ENCODE measurements at regions not wholly inside any gene's neighbourhood (a gene's known extent, or its start where the extent isn't known, plus 50 kb on each side); places are given as distances from the start of the nearest gene placed in this dataset.
"Not testable (repeated sequence)": the region's sequence is repeated elsewhere in the genome, so short reads cannot be mapped to it uniquely, and the experiment has no call there.

DNA sequence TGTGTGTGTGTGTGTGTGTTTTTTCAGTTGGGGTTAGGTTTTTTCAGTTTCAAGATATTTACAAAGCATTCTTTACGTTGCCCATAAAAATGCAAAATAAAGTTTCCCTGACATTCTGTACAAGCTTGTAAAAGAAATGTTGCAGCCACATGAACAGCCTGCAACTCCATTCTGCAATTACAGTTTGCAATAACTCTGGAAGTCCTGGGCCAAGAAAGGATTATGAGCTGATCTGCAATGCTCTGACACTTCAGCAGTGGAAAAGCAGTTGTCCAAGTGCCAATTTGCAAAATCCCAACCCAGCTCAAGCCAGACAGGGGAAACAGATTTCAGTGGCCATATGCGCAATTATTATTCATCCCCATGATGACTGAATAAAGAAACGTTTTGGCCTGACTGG is 322.1 kb downstream of the MEX3B start:
- Histone ChIP-seq H3K4ac (ENCODE audit: low read depth, low read length) (no peak overlapping the region), H3K27ac (ENCODE audit: low read depth, low read length) (no peak overlapping the region), H2AFZ (ENCODE audit: insufficient read depth, low read length, poor library complexity) (no peak overlapping the region), H3K18ac (ENCODE audit: low read length) (no peak overlapping the region), H3K79me2 (ENCODE audit: control insufficient read depth, insufficient read depth, low read length, poor library complexity) (no peaks in the 10 kb centered on the region), H3K9me3 (ENCODE audit: insufficient read depth, low read depth, low read length) (peaks cover 5% of the 10 kb centered on the region), H3K23ac (ENCODE audit: low read length) (no peak overlapping the region), H3K9ac (ENCODE audit: low read length) (no peak overlapping the region), H3K4me3 (ENCODE audit: low read depth, low read length) (no peak overlapping the region), H4K91ac (ENCODE audit: low read depth, low read length) (no peak overlapping the region), H2BK120ac (ENCODE audit: insufficient read depth, low read length, poor library complexity) (no peak overlapping the region), H3K4me2 (ENCODE audit: low read length) (no peak overlapping the region), H3K4me1 (ENCODE audit: control insufficient read depth in 1 of 2, insufficient read depth in 2 of 2, low read length in 2 of 2) (no peaks in the 10 kb centered on the region), H2AK5ac (ENCODE audit: low read length) (no peak overlapping the region), H3K36me3 (ENCODE audit: control insufficient read depth in 1 of 2, insufficient read depth in 2 of 2, low read length in 2 of 2) (no peaks in the 10 kb centered on the region), H3K27me3 (ENCODE audit: insufficient read depth, low read length) (no peaks in the 10 kb centered on the region), H2BK5ac (ENCODE audit: low read depth, low read length, poor library complexity) (no peak overlapping the region), H3K14ac (ENCODE audit: low read length) (no peak overlapping the region), H4K12ac (ENCODE audit: low read depth, low read length) (no peak overlapping the region), H2BK12ac (ENCODE audit: low read length) (no peak overlapping the region), H3K79me1 (ENCODE audit: low read length) (no peaks in the 10 kb centered on the region), H4K8ac (ENCODE audit: low read depth, low read length) (no peak overlapping the region)
- no peak for DNase-seq
- WGBS (ENCODE audit: extremely low coverage, insufficient coverage, insufficient read length): no CpG with 5 or more reads among the region's 3 CpGs

DNA sequence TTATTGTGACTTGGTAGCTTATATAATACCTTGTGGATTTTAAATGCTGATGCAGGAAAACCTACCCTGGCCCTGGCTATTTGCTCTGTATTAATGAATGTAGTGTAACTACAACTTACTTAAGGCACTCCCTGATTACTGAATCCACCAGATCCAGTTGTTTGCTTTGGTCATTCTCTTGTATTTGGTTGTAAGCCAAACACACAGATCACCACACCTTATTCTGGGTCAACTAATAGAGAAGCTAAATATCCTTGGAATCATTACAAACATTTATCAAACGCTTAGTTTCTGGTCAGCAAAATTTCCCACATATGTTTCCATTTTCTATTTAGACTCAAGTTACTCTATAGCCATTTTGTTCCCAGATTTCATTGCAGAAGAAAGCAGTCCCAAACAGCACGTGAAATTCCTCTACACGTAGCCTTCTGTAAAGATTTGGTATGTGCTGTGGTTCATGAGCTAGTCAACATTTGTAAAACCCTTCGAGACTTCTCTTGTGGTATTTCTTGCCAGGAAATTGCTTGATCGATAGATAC is 322.6 kb downstream of the MEX3B start:
- no peak overlapping the region for H2AK5ac ChIP-seq (ENCODE audit: low read length)
- no peak overlapping the region for H3K4me3 ChIP-seq (ENCODE audit: low read depth, low read length)
- H3K23ac ChIP-seq (ENCODE audit: low read length): no peak overlapping the region
- no peak overlapping the region for H3K27ac ChIP-seq (ENCODE audit: low read depth, low read length)
- no peak overlapping the region for H2BK5ac ChIP-seq (ENCODE audit: low read depth, low read length, poor library complexity)
- H3K79me2 ChIP-seq (ENCODE audit: control insufficient read depth, insufficient read depth, low read length, poor library complexity): no peaks in the 10 kb centered on the region
- H3K18ac ChIP-seq (ENCODE audit: low read length): no peak overlapping the region
- H3K9ac ChIP-seq (ENCODE audit: low read length): no peak overlapping the region
- H2BK12ac ChIP-seq (ENCODE audit: low read length): no peak overlapping the region
- H3K9me3 ChIP-seq (ENCODE audit: insufficient read depth, low read depth, low read length): peaks cover 5% of the 10 kb centered on the region
- no peak overlapping the region for H2BK120ac ChIP-seq (ENCODE audit: insufficient read depth, low read length, poor library complexity)
- H3K4me2 ChIP-seq (ENCODE audit: low read length): no peak overlapping the region
- no peak overlapping the region for H4K91ac ChIP-seq (ENCODE audit: low read depth, low read length)
- DNase-seq: no peak
- H3K14ac ChIP-seq (ENCODE audit: low read length): no peak overlapping the region
- H3K27me3 ChIP-seq (ENCODE audit: insufficient read depth, low read length): no peaks in the 10 kb centered on the region
- H4K8ac ChIP-seq (ENCODE audit: low read depth, low read length): no peak overlapping the region
- H3K79me1 ChIP-seq (ENCODE audit: low read length): no peaks in the 10 kb centered on the region
- no CpG with 5 or more reads among the region's 5 CpGs for WGBS (ENCODE audit: extremely low coverage, insufficient coverage, insufficient read length)
- H2AFZ ChIP-seq (ENCODE audit: insufficient read depth, low read length, poor library complexity): no peak overlapping the region
- no peak overlapping the region for H4K12ac ChIP-seq (ENCODE audit: low read depth, low read length)
- H3K36me3 ChIP-seq (ENCODE audit: control insufficient read depth in 1 of 2, insufficient read depth in 2 of 2, low read length in 2 of 2): no peaks in the 10 kb centered on the region
- no peaks in the 10 kb centered on the region for H3K4me1 ChIP-seq (ENCODE audit: control insufficient read depth in 1 of 2, insufficient read depth in 2 of 2, low read length in 2 of 2)
- H3K4ac ChIP-seq (ENCODE audit: low read depth, low read length): no peak overlapping the region

DNA sequence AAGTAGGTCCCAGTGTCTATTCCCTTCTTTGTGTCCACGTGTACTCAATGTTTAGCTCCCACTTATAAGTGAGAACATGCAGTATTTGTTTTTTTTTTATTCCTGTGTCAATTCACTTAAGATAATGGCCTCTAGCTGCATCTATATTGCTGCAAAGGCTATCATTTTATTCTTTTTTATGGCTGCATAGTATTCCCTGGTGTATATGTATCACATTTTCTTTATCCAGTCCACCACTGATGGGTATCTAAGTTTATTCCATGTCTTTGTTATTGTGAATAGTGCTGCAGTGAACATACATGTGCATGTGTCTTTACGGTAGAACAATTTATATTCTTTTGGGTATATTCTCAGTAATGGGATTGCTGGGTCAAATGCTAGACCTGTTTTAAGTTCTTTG is 329.4 kb downstream of the MEX3B start:
- DNase-seq; H3K9ac ChIP-seq (ENCODE audit: low read length); H2BK12ac ChIP-seq (ENCODE audit: low read length); H3K18ac ChIP-seq (ENCODE audit: low read length); H3K4ac ChIP-seq (ENCODE audit: low read depth, low read length); H4K8ac ChIP-seq (ENCODE audit: low read depth, low read length); H3K27ac ChIP-seq (ENCODE audit: low read depth, low read length); H4K91ac ChIP-seq (ENCODE audit: low read depth, low read length); H2AFZ ChIP-seq (ENCODE audit: insufficient read depth, low read length, poor library complexity); H2BK120ac ChIP-seq (ENCODE audit: insufficient read depth, low read length, poor library complexity); H4K12ac ChIP-seq (ENCODE audit: low read depth, low read length); H3K9me3 ChIP-seq (ENCODE audit: insufficient read depth, low read depth, low read length); H3K36me3 ChIP-seq (ENCODE audit: control insufficient read depth in 1 of 2, insufficient read depth in 2 of 2, low read length in 2 of 2); H3K79me1 ChIP-seq (ENCODE audit: low read length); H2BK5ac ChIP-seq (ENCODE audit: low read depth, low read length, poor library complexity); H3K27me3 ChIP-seq (ENCODE audit: insufficient read depth, low read length); H3K79me2 ChIP-seq (ENCODE audit: control insufficient read depth, insufficient read depth, low read length, poor library complexity); H3K14ac ChIP-seq (ENCODE audit: low read length); H3K4me2 ChIP-seq (ENCODE audit: low read length); H3K4me1 ChIP-seq (ENCODE audit: control insufficient read depth in 1 of 2, insufficient read depth in 2 of 2, low read length in 2 of 2); H3K4me3 ChIP-seq (ENCODE audit: low read depth, low read length); H2AK5ac ChIP-seq (ENCODE audit: low read length); H3K23ac ChIP-seq (ENCODE audit: low read length): not testable (repeated sequence)
- no CpG with 5 or more reads among the region's 2 CpGs for WGBS (ENCODE audit: extremely low coverage, insufficient coverage, insufficient read length)

DNA sequence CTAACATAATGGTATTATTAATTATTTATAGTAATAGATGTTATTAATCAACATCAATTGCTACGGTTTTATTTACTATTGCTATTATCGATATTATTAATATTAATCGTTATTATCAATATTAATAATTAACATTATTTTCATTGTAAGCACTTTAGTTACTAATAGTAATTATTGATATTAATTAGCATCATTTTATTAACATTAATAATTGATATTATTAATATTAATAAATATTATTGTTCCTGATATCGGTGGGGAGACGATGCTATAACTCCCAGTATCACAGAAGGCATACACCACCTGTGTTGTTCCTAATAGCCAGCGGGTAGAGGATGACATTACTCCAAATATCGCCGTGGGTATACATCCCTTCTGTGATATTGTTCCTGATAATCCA is 335.5 kb downstream of the MEX3B start:
- H3K23ac ChIP-seq (ENCODE audit: low read length): no peak overlapping the region
- H3K9me3 ChIP-seq (ENCODE audit: insufficient read depth, low read depth, low read length): no peaks in the 10 kb centered on the region
- H3K14ac ChIP-seq (ENCODE audit: low read length): no peak overlapping the region
- no peaks in the 10 kb centered on the region for H3K4me1 ChIP-seq (ENCODE audit: control insufficient read depth in 1 of 2, insufficient read depth in 2 of 2, low read length in 2 of 2)
- no peaks in the 10 kb centered on the region for H3K36me3 ChIP-seq (ENCODE audit: control insufficient read depth in 1 of 2, insufficient read depth in 2 of 2, low read length in 2 of 2)
- no peak overlapping the region for H2AFZ ChIP-seq (ENCODE audit: insufficient read depth, low read length, poor library complexity)
- no peak overlapping the region for H3K4me2 ChIP-seq (ENCODE audit: low read length)
- no peaks in the 10 kb centered on the region for H3K27me3 ChIP-seq (ENCODE audit: insufficient read depth, low read length)
- no peak overlapping the region for H4K8ac ChIP-seq (ENCODE audit: low read depth, low read length)
- no peaks in the 10 kb centered on the region for H3K79me1 ChIP-seq (ENCODE audit: low read length)
- no peak overlapping the region for H3K4ac ChIP-seq (ENCODE audit: low read depth, low read length)
- H3K18ac ChIP-seq (ENCODE audit: low read length): no peak overlapping the region
- no peak overlapping the region for H2AK5ac ChIP-seq (ENCODE audit: low read length)
- H3K27ac ChIP-seq (ENCODE audit: low read depth, low read length): no peak overlapping the region
- H4K12ac ChIP-seq (ENCODE audit: low read depth, low read length): no peak overlapping the region
- no peak overlapping the region for H2BK120ac ChIP-seq (ENCODE audit: insufficient read depth, low read length, poor library complexity)
- H2BK12ac ChIP-seq (ENCODE audit: low read length): no peak overlapping the region
- no peak overlapping the region for H4K91ac ChIP-seq (ENCODE audit: low read depth, low read length)
- WGBS (ENCODE audit: extremely low coverage, insufficient coverage, insufficient read length): no CpG with 5 or more reads among the region's 8 CpGs
- H3K9ac ChIP-seq (ENCODE audit: low read length): no peak overlapping the region
- H3K79me2 ChIP-seq (ENCODE audit: control insufficient read depth, insufficient read depth, low read length, poor library complexity): no peaks in the 10 kb centered on the region
- no peak for DNase-seq
- H2BK5ac ChIP-seq (ENCODE audit: low read depth, low read length, poor library complexity): no peak overlapping the region
- no peak overlapping the region for H3K4me3 ChIP-seq (ENCODE audit: low read depth, low read length)
